ENCODE measurements at regions not wholly inside any gene's neighbourhood (a gene's known extent, or its start where the extent isn't known, plus 50 kb on each side); places are given as distances from the start of the nearest gene placed in this dataset.

- TF ChIP-seq POLR2AphosphoS5 (IDR thresholded peaks at IDR 0.05; ENCODE audit: low read depth) (no peak), CTCF (IDR thresholded peaks at IDR 0.05; ENCODE audit: insufficient read depth, low read length) (no peak), REST (IDR thresholded peaks at IDR 0.05; ENCODE audit: insufficient replicate concordance, low read depth) (no peak)
These were observed 102.6 kb downstream of the ADSS2 start for GRCh38 chr1:244349103-244349531.
